ENCODE measurements at regions not wholly inside any gene's neighbourhood (a gene's known extent, or its start where the extent isn't known, plus 50 kb on each side); places are given as distances from the start of the nearest gene placed in this dataset.

GRCh38 chr16:6484081-6484480 lies 848.6 kb upstream of the RBFOX1 start:
- TF ChIP-seq CTCF (IDR thresholded peaks at IDR 0.05 in 4 of 5, conservative IDR thresholded peaks at IDR 0.05 in 1 of 5) (no peak), POLR2A (IDR thresholded peaks at IDR 0.05) (no peak)
